WTC11 (cell line): ENCODE measurements at regions not wholly inside any gene's neighbourhood (a gene's known extent, or its start where the extent isn't known, plus 50 kb on each side); places are given as distances from the start of the nearest gene placed in this dataset.

Experiments used
- ZNF232 ChIP-seq: sonication (generic); formaldehyde crosslinking; IDR thresholded peaks from 2 replicates; pipeline ENCODE4 v1.8.0; 2022; ENCODE audit warnings: mild to moderate bottlenecking, missing genetic modification reagents
- TF ChIP-seq, protein P1 (sequence below): sonication (generic); formaldehyde crosslinking; IDR thresholded peaks from 2 replicates; pipeline ENCODE4 v1.8.0; 2022; ENCODE audit warnings: missing genetic modification reagents

DNA sequence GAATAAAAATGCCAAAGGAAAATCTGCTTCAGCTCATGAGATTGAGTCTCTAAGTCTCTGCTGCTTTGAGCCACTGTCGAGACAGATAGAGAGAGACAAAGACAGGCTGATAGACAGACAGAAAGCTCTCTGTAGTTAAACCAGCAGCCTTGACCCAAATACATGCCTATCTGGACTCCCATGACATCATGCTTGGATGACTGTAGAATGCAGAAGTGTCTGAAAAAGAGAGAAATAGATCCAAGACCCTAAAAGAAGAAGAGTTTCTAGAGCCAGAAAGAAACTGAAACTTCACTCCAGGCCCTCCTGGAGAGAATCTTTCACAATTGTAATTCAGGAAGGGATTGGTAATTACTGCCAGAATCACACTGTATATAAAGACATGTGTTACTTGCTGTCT lies 122.6 kb upstream of the PLXNC1 start:
- TF ChIP-seq ZNF232 (CRISPR knock-in tag): no peak
- TF ChIP-seq, protein P1, sequence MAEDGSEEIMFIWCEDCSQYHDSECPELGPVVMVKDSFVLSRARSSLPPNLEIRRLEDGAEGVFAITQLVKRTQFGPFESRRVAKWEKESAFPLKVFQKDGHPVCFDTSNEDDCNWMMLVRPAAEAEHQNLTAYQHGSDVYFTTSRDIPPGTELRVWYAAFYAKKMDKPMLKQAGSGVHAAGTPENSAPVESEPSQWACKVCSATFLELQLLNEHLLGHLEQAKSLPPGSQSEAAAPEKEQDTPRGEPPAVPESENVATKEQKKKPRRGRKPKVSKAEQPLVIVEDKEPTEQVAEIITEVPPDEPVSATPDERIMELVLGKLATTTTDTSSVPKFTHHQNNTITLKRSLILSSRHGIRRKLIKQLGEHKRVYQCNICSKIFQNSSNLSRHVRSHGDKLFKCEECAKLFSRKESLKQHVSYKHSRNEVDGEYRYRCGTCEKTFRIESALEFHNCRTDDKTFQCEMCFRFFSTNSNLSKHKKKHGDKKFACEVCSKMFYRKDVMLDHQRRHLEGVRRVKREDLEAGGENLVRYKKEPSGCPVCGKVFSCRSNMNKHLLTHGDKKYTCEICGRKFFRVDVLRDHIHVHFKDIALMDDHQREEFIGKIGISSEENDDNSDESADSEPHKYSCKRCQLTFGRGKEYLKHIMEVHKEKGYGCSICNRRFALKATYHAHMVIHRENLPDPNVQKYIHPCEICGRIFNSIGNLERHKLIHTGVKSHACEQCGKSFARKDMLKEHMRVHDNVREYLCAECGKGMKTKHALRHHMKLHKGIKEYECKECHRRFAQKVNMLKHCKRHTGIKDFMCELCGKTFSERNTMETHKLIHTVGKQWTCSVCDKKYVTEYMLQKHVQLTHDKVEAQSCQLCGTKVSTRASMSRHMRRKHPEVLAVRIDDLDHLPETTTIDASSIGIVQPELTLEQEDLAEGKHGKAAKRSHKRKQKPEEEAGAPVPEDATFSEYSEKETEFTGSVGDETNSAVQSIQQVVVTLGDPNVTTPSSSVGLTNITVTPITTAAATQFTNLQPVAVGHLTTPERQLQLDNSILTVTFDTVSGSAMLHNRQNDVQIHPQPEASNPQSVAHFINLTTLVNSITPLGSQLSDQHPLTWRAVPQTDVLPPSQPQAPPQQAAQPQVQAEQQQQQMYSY (CRISPR knock-in tag): no peak
